Progenitor cell of endocrine pancreas (in vitro differentiated cells): ENCODE measurements at regions not wholly inside any gene's neighbourhood (a gene's known extent, or its start where the extent isn't known, plus 50 kb on each side); places are given as distances from the start of the nearest gene placed in this dataset.

Experiments
- DNase-seq: peaks from one replicate; pipeline ENCODE4 v3.0.0; 2021; ENCODE audit warnings: low spot score; ENCODE audit not compliant: unreplicated experiment
- H3K27ac Mint-ChIP-seq: 2 replicates; pipeline ENCODE4 v1.8.0; 2021; ENCODE audit warnings: mild to moderate bottlenecking, moderate library complexity, mixed read lengths
- H3K27me3 Mint-ChIP-seq: 2 replicates; pipeline ENCODE4 v1.8.0; 2021; ENCODE audit warnings: mixed read lengths
- H3K36me3 Mint-ChIP-seq: 2 replicates; pipeline ENCODE4 v1.8.0; 2022; ENCODE audit warnings: mixed read lengths; ENCODE audit not compliant: insufficient read depth
- H3K4me1 Mint-ChIP-seq: 2 replicates; pipeline ENCODE4 v1.8.0; 2021; ENCODE audit warnings: low read depth, mixed read lengths
- H3K4me3 Mint-ChIP-seq: 2 replicates; pipeline ENCODE4 v1.8.0; 2021; ENCODE audit warnings: low read depth, mild to moderate bottlenecking, moderate library complexity, mixed read lengths
- H3K9me3 Mint-ChIP-seq: 2 replicates; pipeline ENCODE4 v1.8.0; 2021; ENCODE audit warnings: low read depth, mixed read lengths
- TF ChIP-seq, protein P1 (sequence below): fragments of 200-600 bp; sonication (generic); IDR thresholded peaks from one replicate; pipeline ENCODE4 v1.5.0; 2021; ENCODE audit warnings: antibody characterized with exemption, mild to moderate bottlenecking; ENCODE audit not compliant: unreplicated experiment

DNA sequence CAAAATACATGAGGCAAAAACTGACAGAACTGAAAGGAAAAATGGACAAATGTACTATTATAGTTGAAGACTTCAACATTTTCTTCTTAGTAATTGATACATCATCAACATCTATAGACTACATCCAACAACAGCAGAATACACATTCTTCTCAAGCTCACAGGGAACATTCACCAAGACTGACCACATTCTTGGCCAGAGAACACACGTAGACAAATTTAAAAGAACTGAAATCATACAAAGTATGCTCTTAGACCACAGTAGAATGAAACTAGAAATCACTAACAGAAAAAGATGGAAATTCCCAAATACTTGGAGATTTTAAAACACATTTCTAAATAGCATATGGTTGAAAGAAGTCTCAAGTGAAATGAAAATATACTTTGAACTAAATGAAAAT lies 55.1 kb upstream of the NSMCE3 start:
- TF ChIP-seq, protein P1, sequence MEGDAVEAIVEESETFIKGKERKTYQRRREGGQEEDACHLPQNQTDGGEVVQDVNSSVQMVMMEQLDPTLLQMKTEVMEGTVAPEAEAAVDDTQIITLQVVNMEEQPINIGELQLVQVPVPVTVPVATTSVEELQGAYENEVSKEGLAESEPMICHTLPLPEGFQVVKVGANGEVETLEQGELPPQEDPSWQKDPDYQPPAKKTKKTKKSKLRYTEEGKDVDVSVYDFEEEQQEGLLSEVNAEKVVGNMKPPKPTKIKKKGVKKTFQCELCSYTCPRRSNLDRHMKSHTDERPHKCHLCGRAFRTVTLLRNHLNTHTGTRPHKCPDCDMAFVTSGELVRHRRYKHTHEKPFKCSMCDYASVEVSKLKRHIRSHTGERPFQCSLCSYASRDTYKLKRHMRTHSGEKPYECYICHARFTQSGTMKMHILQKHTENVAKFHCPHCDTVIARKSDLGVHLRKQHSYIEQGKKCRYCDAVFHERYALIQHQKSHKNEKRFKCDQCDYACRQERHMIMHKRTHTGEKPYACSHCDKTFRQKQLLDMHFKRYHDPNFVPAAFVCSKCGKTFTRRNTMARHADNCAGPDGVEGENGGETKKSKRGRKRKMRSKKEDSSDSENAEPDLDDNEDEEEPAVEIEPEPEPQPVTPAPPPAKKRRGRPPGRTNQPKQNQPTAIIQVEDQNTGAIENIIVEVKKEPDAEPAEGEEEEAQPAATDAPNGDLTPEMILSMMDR, result no peak
- H3K27ac Mint-ChIP-seq, result no peak overlapping the region
- peaks cover 15% of the 10 kb centered on the region for H3K9me3 Mint-ChIP-seq
- no peaks in the 10 kb centered on the region for H3K36me3 Mint-ChIP-seq
- H3K4me3 Mint-ChIP-seq, result no peak overlapping the region
- no peaks in the 10 kb centered on the region for H3K27me3 Mint-ChIP-seq
- DNase-seq, result no peak
- H3K4me1 Mint-ChIP-seq, result peaks cover 8% of the 10 kb centered on the region

DNA sequence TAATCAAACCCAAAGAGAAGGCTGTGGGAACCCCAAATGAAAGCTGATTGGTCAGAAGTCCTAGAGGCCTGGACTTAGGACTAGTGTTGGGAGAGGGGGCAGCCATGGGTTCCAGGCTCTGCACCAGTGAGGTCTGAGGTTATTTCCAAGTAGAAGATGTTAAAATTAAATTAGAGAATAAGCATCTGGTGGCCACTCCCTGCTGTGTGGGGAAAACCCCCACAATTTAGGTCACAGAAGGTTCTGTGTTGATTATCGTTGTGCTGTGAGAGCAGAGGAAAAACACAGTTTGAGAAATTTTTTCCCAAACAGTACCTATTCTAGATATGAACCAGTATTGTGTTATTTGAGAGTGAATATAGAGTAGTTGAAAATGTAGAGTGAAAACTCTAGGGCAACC lies 53.9 kb upstream of the NSMCE3 start:
- Mint-ChIP-seq H3K27me3 (no peaks in the 10 kb centered on the region), H3K27ac (no peak overlapping the region), H3K36me3 (no peaks in the 10 kb centered on the region), H3K9me3 (peaks cover 15% of the 10 kb centered on the region), H3K4me1 (peaks cover 8% of the 10 kb centered on the region), H3K4me3 (no peak overlapping the region)
- TF ChIP-seq, protein P1, result no peak
- DNase-seq, result no peak

DNA sequence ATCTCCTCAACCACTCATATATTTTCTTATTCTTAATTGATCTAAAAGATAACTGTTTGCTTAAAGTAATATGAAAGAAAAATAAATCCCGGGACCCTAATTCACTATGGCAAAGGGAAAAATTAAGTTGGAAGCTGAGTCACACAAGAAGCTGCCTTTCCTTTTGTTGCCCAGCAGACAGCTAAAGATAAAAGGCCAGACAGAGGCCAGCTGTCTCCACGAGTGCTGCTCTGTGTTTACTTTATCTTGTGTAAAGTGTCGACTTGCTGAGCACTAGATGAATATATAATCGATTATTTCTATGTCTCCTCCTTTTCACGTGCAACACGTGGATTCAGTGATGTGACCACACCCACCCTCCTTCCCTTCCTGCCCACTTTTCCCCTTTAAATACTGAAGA lies 52.8 kb upstream of the NSMCE3 start:
- Mint-ChIP-seq H3K4me1 (peaks cover 8% of the 10 kb centered on the region), H3K27ac (no peak overlapping the region), H3K9me3 (peaks cover 15% of the 10 kb centered on the region), H3K27me3 (no peaks in the 10 kb centered on the region), H3K4me3 (no peak overlapping the region), H3K36me3 (no peaks in the 10 kb centered on the region)
- no peak for DNase-seq
- TF ChIP-seq, protein P1, result no peak

DNA sequence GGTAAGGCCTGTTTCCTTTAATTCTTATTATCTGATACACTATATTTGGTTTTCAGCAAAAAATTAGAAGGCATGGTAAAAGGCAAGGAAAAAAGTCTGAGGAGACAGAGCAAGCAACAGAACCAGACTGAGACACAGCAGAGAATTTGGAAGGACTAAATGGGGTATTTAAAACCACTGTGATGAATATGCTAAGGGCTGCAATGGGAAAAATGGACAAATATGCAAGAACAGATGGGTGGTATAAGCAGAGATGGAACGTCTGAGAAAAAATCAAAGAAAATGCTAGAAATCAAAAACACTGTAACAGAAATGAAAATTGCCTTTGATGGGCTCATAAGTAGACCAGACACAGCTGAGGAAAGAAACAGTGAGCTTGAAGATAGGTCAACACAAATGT lies 50.8 kb upstream of the NSMCE3 start:
- Mint-ChIP-seq H3K27ac (no peak overlapping the region), H3K4me3 (no peak overlapping the region), H3K4me1 (peaks cover 8% of the 10 kb centered on the region), H3K9me3 (peaks cover 7% of the 10 kb centered on the region), H3K36me3 (no peaks in the 10 kb centered on the region), H3K27me3 (no peaks in the 10 kb centered on the region)
- TF ChIP-seq, protein P1, result no peak
- no peak for DNase-seq

DNA sequence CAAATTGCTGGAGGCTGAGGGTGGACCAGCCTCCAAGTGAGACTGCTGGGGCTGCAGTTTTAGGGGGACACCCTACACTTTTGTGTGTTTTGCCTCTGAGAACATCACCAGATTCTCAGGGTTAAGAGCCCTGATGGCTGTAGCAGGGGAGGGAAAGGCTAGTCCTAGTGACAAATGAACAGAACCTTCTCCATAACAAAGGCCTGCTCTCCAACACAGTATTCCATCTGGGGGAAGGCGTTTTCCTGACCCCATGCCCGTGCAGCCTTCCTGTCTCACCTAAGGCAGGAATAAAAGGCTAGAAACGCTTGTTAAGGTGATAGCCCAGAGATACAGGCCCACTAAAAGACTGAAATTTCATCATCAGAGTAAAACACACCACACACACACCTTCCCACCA lies 50.2 kb upstream of the NSMCE3 start:
- no peaks in the 10 kb centered on the region for H3K27me3 Mint-ChIP-seq
- DNase-seq, result no peak
- H3K9me3 Mint-ChIP-seq, result peaks cover 3% of the 10 kb centered on the region
- peaks cover 8% of the 10 kb centered on the region for H3K4me1 Mint-ChIP-seq
- H3K36me3 Mint-ChIP-seq, result no peaks in the 10 kb centered on the region
- H3K27ac Mint-ChIP-seq, result no peak overlapping the region
- TF ChIP-seq, protein P1, result no peak
- H3K4me3 Mint-ChIP-seq, result no peak overlapping the region
